SK-N-SH treated with all-trans-retinoic acid at 6 μM for 48 hours (cell line): ENCODE measurements at regions not wholly inside any gene's neighbourhood (a gene's known extent, or its start where the extent isn't known, plus 50 kb on each side); places are given as distances from the start of the nearest gene placed in this dataset.

Source experiments
- ATAC-seq: fragments of 200-7000 bp; cut with Tn5 transposase; 3 replicates; pipeline ENCODE4 v1.9.1; 2020; ENCODE audit warnings: mild to moderate bottlenecking, moderate library complexity
- ARNTL ChIP-seq: fragments of 450-650 bp; formaldehyde crosslinking; IDR thresholded peaks from 2 replicates; pipeline ENCODE4 v1.5.0; 2020; ENCODE audit warnings: low read depth, mild to moderate bottlenecking, moderate library complexity, borderline replicate concordance
- BACH2 ChIP-seq: fragments of 250-450 bp; sonication (Bioruptor Pico); IDR thresholded peaks from 2 replicates; pipeline ENCODE4 v1.9.0; 2021; ENCODE audit warnings: mild to moderate bottlenecking, borderline replicate concordance
- CREB5 ChIP-seq: fragments of 250-450 bp; sonication (Bioruptor Pico); IDR thresholded peaks from 2 replicates; pipeline ENCODE4 v1.5.1; 2020; ENCODE audit warnings: low read depth, mild to moderate bottlenecking, moderate library complexity
- CSDC2 ChIP-seq: fragments of 250-450 bp; sonication (Bioruptor Pico); IDR thresholded peaks from 2 replicates; pipeline ENCODE4 v1.5.0; 2020; ENCODE audit warnings: mild to moderate bottlenecking, moderate library complexity
- CSRNP3 ChIP-seq: fragments of 250-450 bp; sonication (Bioruptor Pico); IDR thresholded peaks from 2 replicates; pipeline ENCODE4 v1.5.1; 2021; ENCODE audit warnings: mild to moderate bottlenecking, moderate library complexity
- ESRRG ChIP-seq: fragments of 250-450 bp; sonication (Bioruptor Pico); IDR thresholded peaks from 2 replicates; pipeline ENCODE4 v1.6.1; 2021; ENCODE audit warnings: mild to moderate bottlenecking
- ISL1 ChIP-seq: fragments of 250-450 bp; sonication (Bioruptor Pico); IDR thresholded peaks from 2 replicates; pipeline ENCODE4 v2.1.2; 2022; ENCODE audit warnings: mild to moderate bottlenecking, moderate library complexity
- OSR1 ChIP-seq: fragments of 250-450 bp; sonication (Bioruptor Pico); IDR thresholded peaks from 2 replicates; pipeline ENCODE4 v1.8.0; 2022; ENCODE audit warnings: moderate library complexity, mild to moderate bottlenecking, inconsistent platforms
- PPARA ChIP-seq: fragments of 250-450 bp; sonication (Bioruptor Pico); IDR thresholded peaks from 2 replicates; pipeline ENCODE4 v1.5.0; 2020; ENCODE audit warnings: mild to moderate bottlenecking, borderline replicate concordance
- RARB ChIP-seq: fragments of 250-450 bp; sonication (Bioruptor Pico); IDR thresholded peaks from 2 replicates; pipeline ENCODE4 v1.8.0; 2021; ENCODE audit warnings: mild to moderate bottlenecking, moderate library complexity
- SNAI2 ChIP-seq: fragments of 250-450 bp; sonication (Bioruptor Pico); IDR thresholded peaks from 2 replicates; pipeline ENCODE4 v1.5.0; 2020; ENCODE audit warnings: mild to moderate bottlenecking, moderate library complexity
- TOX ChIP-seq: fragments of 250-450 bp; sonication (Bioruptor Pico); IDR thresholded peaks from 2 replicates; pipeline ENCODE4 v1.8.0; 2021; ENCODE audit warnings: mild to moderate bottlenecking, moderate library complexity, borderline replicate concordance
- ZFP3 ChIP-seq: fragments of 250-450 bp; sonication (Bioruptor Pico); IDR thresholded peaks from 2 replicates; pipeline ENCODE4 v1.5.0; 2020; ENCODE audit warnings: mild to moderate bottlenecking, moderate library complexity
- ZFP30 ChIP-seq: fragments of 450-650 bp; formaldehyde crosslinking; IDR thresholded peaks from 2 replicates; pipeline ENCODE4 v1.5.0; 2022; ENCODE audit warnings: mild to moderate bottlenecking, moderate library complexity
- ZNF565 ChIP-seq: fragments of 450-650 bp; formaldehyde crosslinking; conservative IDR thresholded peaks from 2 replicates; pipeline ENCODE4 v1.5.0; 2020; ENCODE audit warnings: low read depth, mild to moderate bottlenecking, moderate library complexity
- ZNF70 ChIP-seq: fragments of 450-650 bp; formaldehyde crosslinking; IDR thresholded peaks from 2 replicates; pipeline ENCODE4 v1.5.0; 2020; ENCODE audit warnings: mild to moderate bottlenecking, moderate library complexity
- ZNF8 ChIP-seq: fragments of 450-650 bp; formaldehyde crosslinking; IDR thresholded peaks from 2 replicates; pipeline ENCODE4 v1.5.0; 2020; ENCODE audit warnings: mild to moderate bottlenecking, moderate library complexity
- TF ChIP-seq, protein P1 (sequence below): fragments of 250-450 bp; sonication (Bioruptor Pico); IDR thresholded peaks from 2 replicates; pipeline ENCODE4 v1.5.0; 2020; ENCODE audit warnings: mild to moderate bottlenecking, moderate library complexity
- TF ChIP-seq, protein P2 (sequence below): fragments of 250-450 bp; sonication (Bioruptor Pico); IDR thresholded peaks from 2 replicates; pipeline ENCODE4 v1.8.0; 2020; ENCODE audit warnings: mild to moderate bottlenecking, moderate library complexity, borderline replicate concordance

DNA sequence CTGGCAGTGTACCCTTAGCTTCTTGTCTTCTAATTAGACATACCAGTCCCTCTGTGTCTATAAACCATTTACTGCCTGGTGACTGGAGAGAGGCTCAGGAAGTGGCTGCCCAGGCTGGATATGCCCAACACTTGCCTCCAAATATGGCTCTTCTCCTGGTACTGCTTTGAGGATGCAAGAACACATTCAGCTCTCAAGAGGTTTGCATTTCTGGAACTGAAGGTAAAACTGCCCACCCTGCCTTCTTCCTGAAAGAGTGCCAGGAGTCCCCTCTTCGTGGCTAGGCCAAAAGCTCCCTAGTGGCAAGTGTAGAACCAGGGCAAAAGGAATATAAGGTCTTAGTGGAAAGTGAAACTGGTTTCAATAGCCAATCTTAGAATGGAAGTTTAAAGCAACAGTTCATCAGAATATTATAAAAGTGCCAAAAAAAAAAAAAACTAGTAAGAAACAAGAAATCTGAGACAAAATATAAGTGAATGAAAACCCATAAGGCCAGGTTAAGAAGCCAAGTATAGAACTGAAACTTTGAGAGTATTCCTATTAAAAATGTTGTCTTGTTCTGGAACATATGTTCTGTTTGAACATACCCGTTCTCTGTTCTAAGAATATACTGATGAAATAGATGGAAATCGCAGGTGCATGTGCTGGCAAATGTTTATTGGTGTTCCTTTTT is 77.2 kb upstream of the CTTNBP2NL start:
- ATAC-seq = no peak
- no peak for TF ChIP-seq PPARA (CRISPR knock-in tag)
- no peak for TF ChIP-seq ESRRG
- TF ChIP-seq, protein P1, sequence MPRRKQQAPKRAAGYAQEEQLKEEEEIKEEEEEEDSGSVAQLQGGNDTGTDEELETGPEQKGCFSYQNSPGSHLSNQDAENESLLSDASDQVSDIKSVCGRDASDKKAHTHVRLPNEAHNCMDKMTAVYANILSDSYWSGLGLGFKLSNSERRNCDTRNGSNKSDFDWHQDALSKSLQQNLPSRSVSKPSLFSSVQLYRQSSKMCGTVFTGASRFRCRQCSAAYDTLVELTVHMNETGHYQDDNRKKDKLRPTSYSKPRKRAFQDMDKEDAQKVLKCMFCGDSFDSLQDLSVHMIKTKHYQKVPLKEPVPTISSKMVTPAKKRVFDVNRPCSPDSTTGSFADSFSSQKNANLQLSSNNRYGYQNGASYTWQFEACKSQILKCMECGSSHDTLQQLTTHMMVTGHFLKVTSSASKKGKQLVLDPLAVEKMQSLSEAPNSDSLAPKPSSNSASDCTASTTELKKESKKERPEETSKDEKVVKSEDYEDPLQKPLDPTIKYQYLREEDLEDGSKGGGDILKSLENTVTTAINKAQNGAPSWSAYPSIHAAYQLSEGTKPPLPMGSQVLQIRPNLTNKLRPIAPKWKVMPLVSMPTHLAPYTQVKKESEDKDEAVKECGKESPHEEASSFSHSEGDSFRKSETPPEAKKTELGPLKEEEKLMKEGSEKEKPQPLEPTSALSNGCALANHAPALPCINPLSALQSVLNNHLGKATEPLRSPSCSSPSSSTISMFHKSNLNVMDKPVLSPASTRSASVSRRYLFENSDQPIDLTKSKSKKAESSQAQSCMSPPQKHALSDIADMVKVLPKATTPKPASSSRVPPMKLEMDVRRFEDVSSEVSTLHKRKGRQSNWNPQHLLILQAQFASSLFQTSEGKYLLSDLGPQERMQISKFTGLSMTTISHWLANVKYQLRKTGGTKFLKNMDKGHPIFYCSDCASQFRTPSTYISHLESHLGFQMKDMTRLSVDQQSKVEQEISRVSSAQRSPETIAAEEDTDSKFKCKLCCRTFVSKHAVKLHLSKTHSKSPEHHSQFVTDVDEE (CRISPR knock-in tag) = no peak
- no peak for TF ChIP-seq BACH2 (CRISPR knock-in tag)
- no peak for TF ChIP-seq ZNF565 (CRISPR knock-in tag)
- TF ChIP-seq OSR1 = no peak
- no peak for TF ChIP-seq ZFP30 (CRISPR knock-in tag)

DNA sequence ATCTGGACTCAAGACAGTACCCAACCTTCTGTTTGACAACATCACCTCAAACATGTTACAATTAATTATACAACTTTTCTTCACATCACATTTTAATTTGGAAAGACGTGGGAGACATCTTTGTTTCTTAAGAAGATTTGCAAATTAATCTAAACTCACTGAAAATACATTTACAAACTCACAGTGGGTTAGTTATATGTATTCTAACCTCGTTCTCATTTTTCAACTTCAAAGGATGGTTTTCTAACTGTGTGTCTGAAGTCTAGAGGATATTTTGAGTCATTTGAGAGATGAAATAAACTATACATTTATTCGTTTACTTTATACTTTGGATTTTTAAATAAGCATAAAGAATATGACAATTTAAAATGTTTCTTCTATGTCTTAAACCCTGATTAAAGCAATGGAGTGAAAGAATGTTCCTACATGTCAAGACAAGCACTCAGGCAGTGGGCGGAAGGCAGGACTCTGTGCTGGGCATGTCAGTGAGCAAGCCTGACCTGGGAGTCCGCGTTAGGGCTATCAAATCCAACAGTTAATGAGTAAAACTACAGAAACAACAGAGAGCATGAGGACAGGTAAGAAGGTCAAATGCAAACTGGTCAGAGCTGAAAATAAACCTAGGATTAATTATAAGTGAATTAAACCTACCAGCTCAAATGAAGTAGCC is 76.5 kb upstream of the CTTNBP2NL start:
- ATAC-seq = no peak
- TF ChIP-seq ESRRG (no peak), CSRNP3 (no peak)
- TF ChIP-seq, all 23 proteins: peak for 0

DNA sequence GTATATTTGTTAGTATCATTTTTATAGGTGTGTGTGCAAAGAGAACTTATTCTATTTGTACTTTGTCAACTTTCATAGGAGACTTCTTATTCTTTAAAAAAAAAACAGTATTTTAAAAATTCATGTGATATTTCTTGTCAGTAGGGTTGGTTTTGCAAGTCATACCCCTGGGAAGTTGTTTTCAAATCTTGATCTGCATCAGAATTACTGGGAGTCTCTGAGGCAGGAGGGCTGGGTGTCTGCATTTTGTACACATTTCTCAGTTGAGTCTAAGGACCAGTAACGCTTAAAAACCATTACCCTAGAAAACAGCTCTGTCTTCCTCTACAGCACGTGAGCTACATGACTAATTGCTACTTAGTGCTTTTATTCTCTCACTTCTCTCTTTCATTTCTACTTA is 76.0 kb upstream of the CTTNBP2NL start:
- no peak for ATAC-seq
- no peak for TF ChIP-seq TOX (CRISPR knock-in tag)
- no peak for TF ChIP-seq PPARA (CRISPR knock-in tag)
- TF ChIP-seq CSRNP3 = no peak
- no peak for TF ChIP-seq ARNTL (CRISPR knock-in tag)
- TF ChIP-seq SNAI2 (CRISPR knock-in tag) = no peak
- TF ChIP-seq ISL1 (CRISPR knock-in tag) = no peak
- no peak for TF ChIP-seq CSDC2 (CRISPR knock-in tag)
- TF ChIP-seq ESRRG = no peak
- TF ChIP-seq ZNF565 (CRISPR knock-in tag) = no peak
- TF ChIP-seq ZFP3 (CRISPR knock-in tag) = no peak
- TF ChIP-seq ZFP30 (CRISPR knock-in tag) = no peak
- no peak for TF ChIP-seq OSR1
- TF ChIP-seq, protein P1 (CRISPR knock-in tag) = no peak
- TF ChIP-seq, protein P2, sequence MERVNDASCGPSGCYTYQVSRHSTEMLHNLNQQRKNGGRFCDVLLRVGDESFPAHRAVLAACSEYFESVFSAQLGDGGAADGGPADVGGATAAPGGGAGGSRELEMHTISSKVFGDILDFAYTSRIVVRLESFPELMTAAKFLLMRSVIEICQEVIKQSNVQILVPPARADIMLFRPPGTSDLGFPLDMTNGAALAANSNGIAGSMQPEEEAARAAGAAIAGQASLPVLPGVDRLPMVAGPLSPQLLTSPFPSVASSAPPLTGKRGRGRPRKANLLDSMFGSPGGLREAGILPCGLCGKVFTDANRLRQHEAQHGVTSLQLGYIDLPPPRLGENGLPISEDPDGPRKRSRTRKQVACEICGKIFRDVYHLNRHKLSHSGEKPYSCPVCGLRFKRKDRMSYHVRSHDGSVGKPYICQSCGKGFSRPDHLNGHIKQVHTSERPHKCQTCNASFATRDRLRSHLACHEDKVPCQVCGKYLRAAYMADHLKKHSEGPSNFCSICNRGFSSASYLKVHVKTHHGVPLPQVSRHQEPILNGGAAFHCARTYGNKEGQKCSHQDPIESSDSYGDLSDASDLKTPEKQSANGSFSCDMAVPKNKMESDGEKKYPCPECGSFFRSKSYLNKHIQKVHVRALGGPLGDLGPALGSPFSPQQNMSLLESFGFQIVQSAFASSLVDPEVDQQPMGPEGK (CRISPR knock-in tag) = no peak
- no peak for TF ChIP-seq ZNF70
- no peak for TF ChIP-seq CREB5 (CRISPR knock-in tag)
- no peak for TF ChIP-seq ZNF8 (CRISPR knock-in tag)
- TF ChIP-seq RARB (CRISPR knock-in tag) = no peak
- TF ChIP-seq BACH2 (CRISPR knock-in tag) = no peak
